ENCODE measurements at regions not wholly inside any gene's neighbourhood (a gene's known extent, or its start where the extent isn't known, plus 50 kb on each side); places are given as distances from the start of the nearest gene placed in this dataset.

GRCh38 chr2:165033402-165033801 is 78.1 kb upstream of the SLC38A11 start:
- DNase-seq (ENCODE audit: low spot score), result no peak

DNA sequence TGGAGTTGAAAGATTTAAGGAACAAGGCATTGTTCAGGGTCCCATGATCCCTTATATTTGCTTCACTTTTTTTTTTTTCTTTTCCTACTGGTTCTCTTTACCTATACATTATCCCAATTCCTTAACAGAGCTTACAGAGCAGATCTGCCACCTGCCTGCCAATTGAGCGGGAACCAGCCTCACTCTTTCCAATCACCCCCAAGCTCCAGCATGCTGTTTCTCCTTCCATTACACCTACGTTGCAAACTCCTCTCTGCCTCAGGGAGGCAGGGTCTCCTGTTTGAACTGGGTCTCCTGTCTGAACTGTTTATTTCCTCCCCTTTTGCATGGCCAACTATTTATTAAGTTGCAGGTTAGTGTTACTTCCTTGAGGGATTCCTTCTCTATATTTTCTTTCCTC is 77.2 kb upstream of the SLC38A11 start:
- DNase-seq (ENCODE audit: low spot score), result no peak

DNA sequence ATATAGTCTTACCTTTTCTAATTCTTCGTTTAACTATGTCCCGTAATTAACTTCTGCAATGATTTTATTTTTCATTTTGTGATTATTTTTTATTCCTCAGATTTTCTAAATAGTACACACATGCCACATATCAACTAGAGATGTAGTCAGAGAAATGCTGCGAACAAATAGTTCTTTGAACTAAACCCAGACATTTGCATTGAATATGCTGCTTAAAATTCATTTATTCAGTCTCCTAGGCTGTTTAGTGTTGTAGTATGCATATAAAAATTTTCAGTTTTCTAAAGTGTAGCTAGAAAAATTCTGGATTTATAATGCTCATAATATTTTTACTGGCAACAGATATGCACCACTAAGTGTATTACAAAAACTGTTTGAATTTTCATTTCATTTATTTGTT is 68.9 kb upstream of the SLC38A11 start:
- DNase-seq (ENCODE audit: low spot score), result no peak

- no peak for DNase-seq (ENCODE audit: low spot score)
Observed at GRCh38 chr2:165022781-165023180, 67.5 kb upstream of the SLC38A11 start.

DNA sequence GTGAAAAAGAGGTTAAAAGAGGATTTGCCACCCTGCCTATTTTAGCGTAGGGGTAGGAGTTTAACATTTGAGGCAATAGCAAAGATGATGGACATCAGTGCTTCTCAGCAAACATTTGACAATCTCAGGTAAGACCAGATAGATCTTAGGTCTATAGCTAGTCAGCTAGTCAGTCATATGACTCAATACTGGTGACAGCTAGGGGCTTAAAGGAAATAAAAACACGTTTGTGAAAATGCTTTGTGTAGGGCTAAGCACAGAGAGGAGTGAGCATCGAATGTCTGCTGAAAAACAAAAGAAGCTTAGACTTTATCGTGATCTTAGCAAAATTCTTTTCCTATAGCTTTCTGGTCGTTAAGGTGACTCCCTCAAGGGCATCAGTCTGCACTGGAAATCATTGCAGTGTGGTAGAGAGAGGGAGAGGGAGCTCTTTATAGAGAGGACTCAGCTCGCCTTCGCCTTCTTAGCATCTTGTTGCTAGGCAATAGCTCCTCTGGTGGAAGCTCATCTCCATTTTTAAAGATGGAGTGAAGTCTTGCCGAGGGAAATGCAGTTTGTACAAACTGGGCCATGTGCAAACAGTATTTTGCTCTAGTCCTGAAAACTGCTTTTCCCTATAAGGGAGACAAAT is 62.8 kb upstream of the SLC38A11 start:
- no peak for DNase-seq (ENCODE audit: low spot score)

DNA sequence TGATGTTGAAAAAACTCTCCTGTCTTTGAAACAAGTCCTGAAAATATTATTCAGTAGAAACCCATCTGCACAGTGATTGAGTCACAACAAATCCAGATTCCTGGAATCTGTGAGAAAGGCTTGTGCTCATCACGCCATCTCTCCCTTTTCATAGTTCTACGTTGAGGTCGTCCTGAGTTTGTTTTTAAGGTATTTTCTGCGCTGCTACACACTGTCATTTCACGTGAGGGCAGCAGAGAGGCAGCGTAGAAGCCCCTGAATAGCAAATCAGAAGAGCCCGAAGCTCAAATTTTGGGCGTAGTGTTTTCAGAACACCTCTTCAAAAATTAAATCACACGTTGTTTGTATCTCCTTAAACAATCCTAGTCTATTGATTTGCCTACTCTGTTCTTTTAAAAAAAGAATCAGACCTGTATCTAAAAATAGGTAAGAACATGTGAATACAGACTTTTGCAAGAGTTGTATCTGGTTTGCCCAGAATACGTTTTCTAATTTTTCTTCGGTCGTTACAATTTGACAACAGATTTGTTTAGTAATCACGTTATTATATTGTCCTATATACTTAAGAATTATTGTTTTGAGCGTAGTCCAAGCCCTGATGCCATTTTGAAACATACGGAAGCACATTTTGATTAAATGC is 61.6 kb upstream of the SLC38A11 start:
- peak; percentile 44 for DNase-seq (ENCODE audit: low spot score)

DNA sequence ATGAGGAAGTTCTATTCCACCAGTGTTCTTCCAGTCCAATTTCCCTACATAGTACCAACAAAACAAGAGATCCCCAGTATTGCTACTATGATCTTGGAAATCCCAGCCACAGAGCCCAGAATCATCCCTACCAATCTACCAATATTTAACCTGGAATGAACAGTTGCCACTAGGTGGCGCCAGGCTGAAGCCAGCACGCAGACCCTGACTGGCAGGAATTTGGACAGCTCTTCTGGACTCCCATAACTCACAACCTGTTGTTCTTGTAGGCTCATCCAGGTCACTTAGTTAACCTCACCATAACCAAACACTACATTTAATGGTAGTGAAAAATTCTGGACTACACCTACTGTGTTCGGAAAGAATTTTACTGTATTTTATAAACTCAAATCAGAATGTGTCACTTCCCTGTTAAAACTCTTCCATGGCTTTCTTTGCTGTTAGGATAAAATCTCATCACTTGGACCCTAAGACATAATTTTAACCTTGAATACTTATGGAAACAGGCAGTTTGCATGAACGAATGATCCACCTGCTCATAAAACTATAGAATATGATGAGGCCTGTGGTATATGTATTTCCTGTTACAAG is 59.8 kb upstream of the SLC38A11 start:
- DNase-seq (ENCODE audit: low spot score), result peak; percentile 67

GRCh38 chr2:165013944-165014619 is 58.8 kb upstream of the SLC38A11 start:
- no peak for DNase-seq (ENCODE audit: low spot score)

DNA sequence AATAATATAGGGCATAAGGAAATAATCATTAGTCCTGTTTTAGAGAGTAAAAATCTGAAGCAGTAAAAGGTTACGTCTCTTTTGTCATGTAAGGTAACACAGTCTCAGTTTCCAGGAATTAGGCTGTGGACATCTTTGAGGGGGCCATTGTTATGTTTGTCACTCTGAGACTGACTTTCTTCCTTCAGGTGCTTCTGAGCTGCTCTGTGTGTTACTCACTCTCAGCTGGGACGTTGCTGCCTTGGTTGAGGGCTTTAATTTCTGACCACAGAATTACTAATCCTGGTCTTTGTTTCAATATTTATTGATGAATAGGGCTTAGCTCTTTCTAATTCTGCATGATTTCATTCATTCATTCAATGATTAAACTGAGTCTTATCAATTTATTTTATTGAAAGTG is 55.9 kb upstream of the SLC38A11 start:
- no peak for DNase-seq (ENCODE audit: low spot score)

GRCh38 chr2:165010556-165010955 is 55.2 kb upstream of the SLC38A11 start:
- DNase-seq (ENCODE audit: low spot score), result no peak

- DNase-seq (ENCODE audit: low spot score), result peak; percentile 16
Observed at GRCh38 chr2:165009466-165009865, 54.1 kb upstream of the SLC38A11 start.

DNA sequence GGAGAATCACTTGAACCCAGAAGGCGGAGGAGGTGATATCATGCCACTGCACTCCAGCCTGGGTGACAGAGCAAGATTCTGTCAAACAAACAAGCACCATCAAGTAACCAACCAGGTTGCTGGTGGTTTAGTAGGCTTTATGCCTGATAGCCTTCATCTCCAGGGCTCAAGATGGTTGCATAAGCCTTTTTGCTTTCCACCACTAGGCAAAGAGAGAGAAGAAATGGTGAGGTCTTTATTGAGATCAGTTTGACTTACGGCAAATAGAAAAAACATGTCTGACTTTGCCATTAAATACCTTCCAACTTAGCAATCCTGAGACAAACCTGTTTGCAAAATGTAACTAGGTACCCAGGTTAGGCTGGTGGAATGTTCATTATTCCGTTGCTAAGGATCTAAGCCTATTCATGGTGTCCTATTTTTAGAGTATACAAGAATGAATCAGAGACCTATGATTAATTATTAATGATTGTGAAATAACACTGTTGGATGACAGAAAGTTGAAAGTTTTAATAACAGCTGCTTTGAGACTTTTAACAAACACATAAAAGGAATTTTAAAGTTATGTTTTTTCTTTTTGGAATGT is 53.5 kb upstream of the SLC38A11 start:
- no peak for DNase-seq (ENCODE audit: low spot score)

GRCh38 chr2:165007161-165007744 is 51.9 kb upstream of the SLC38A11 start:
- no peak for DNase-seq (ENCODE audit: low spot score)
